OCI-LY3 (cell line): ENCODE measurements at regions not wholly inside any gene's neighbourhood (a gene's known extent, or its start where the extent isn't known, plus 50 kb on each side); places are given as distances from the start of the nearest gene placed in this dataset.
"Not testable (repeated sequence)": the region's sequence is repeated elsewhere in the genome, so short reads cannot be mapped to it uniquely, and the experiment has no call there.

Experiments
- H2AFZ ChIP-seq: fragments of 200-600, 300-600 bp; shearing (Covaris generic); 2 replicates; pipeline ENCODE4 v1.6.0; 2014; ENCODE audit warnings: antibody characterized with exemption, low read depth, low read length
- H3K27ac ChIP-seq: fragments of 200-600, 300-600 bp; sonication (generic); 2 replicates; pipeline ENCODE4 v1.5.1; 2014; ENCODE audit warnings: mild to moderate bottlenecking, low read length, moderate library complexity, mixed read lengths
- H3K27me3 ChIP-seq: fragments of 200-600, 300-600 bp; sonication (generic); 2 replicates; pipeline ENCODE4 v1.6.1; 2014; ENCODE audit warnings: low read depth, low read length, mixed read lengths
- H3K36me3 ChIP-seq: fragments of 200-600, 300-600 bp; sonication (generic); replicated peaks from 2 replicates; pipeline ENCODE3; 2014; ENCODE audit warnings: low read depth, low read length, mixed read lengths
- H3K4me1 ChIP-seq: fragments of 300-600, 200-600 bp; sonication (generic); 2 replicates; pipeline ENCODE4 v1.6.1; 2014; ENCODE audit warnings: low read length, mixed read lengths
- H3K4me2 ChIP-seq: fragments of 200-600, 300-600 bp; sonication (generic); 2 replicates; pipeline ENCODE4 v1.6.1; 2014; ENCODE audit warnings: low read length, mixed read lengths
- H3K4me3 ChIP-seq: fragments of 300-600, 200-600 bp; sonication (generic); 2 replicates; pipeline ENCODE4 v1.5.1; 2014; ENCODE audit warnings: antibody characterized with exemption, mild to moderate bottlenecking, low read length, moderate library complexity
- H3K79me2 ChIP-seq: fragments of 300-600, 200-600 bp; shearing (Covaris generic); 2 replicates; pipeline ENCODE4 v1.6.1; 2014; ENCODE audit warnings: mild to moderate bottlenecking, low read length, mixed read lengths
- H3K9ac ChIP-seq: fragments of 300-600, 200-600 bp; shearing (Covaris generic); 2 replicates; pipeline ENCODE4 v1.6.0; 2014; ENCODE audit warnings: mild to moderate bottlenecking, low read length, moderate library complexity
- H3K9me3 ChIP-seq: fragments of 200-600, 300-600 bp; shearing (Covaris generic); 2 replicates; pipeline ENCODE4 v1.6.1; 2014; ENCODE audit warnings: low read length, mixed read lengths; ENCODE audit not compliant: insufficient read depth
- H4K20me1 ChIP-seq: fragments of 200-600, 300-600 bp; sonication (generic); 2 replicates; pipeline ENCODE4 v1.6.1; 2016; ENCODE audit warnings: low read length, mixed read lengths; ENCODE audit not compliant: insufficient read depth
- CTCF ChIP-seq: fragments of 200-600, 300-600 bp; sonication (generic); IDR thresholded peaks from 2 replicates; pipeline ENCODE4 v1.5.1; 2014; ENCODE audit warnings: antibody characterized with exemption, low read length, low read depth
- EZH2phosphoT487 ChIP-seq: fragments of 200-600 bp; shearing (Covaris generic); IDR thresholded peaks from 2 replicates; pipeline ENCODE4 v1.6.1; 2018; ENCODE audit warnings: antibody characterized with exemption, mixed run types, low read depth

DNA sequence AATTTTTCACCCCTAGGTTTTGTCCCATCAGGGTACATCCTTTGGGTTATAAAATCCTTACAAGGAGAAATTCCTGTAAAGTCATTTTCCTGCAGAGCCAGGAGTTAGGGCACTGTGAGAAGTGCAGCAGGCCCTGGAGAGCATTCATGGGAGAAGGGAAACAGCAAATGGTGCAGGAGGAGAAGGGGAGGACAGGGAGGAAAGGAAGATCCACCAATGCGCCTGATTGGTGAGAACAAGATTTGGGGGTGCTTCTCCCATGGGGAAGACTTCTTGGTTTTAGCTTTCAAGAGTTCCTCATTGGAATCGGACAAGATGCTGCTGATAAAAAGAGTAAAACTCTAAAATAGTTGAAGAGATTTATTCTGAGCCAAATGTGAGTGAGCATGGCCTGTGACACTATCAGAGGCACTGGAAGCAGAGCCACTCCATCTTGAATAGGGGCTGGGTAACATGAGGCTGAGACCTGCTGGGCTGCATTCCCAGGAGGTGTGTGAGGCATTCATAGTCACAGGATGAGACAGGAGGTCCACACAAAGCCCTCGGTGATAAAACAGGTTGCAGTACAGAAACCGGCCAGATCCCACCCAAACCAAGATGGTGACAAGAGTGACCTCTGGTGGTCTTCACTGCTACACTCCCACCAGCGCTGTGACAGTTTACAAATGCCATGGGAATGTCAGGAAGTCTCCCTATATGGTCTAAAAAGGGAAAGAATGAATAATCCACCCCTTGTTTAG, 305.5 kb upstream of the USP9Y start:
- H4K20me1 ChIP-seq, H2AFZ ChIP-seq, H3K9ac ChIP-seq, H3K79me2 ChIP-seq, H3K27me3 ChIP-seq, H3K4me3 ChIP-seq, H3K27ac ChIP-seq, H3K9me3 ChIP-seq, H3K36me3 ChIP-seq, H3K4me1 ChIP-seq: not testable (repeated sequence)
- peak; percentile 24; the same call in 1 of the 2 replicates for TF ChIP-seq CTCF
- H3K4me2 ChIP-seq = 0 out of 2 replicates have a peak overlapping the region, but pooled peaks have one; percentile 7

DNA sequence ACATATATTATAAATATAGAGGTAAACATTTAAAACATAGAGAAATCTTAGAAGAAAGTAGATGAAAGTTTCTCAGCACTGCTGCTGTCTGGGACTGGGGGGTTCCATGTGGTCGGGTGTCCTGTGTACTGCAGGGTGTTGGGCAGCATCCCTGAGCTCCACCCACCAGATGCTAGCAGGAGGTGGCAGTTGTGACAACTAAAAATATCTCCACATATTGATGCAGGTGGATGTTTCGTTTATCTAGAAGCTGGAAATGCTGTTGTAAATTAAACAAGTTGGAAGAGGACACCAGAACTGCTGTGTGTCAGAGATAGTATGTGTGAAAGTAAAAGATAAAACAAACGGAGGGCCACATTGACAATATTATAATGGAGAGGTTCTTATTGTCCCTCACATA, 297.1 kb upstream of the USP9Y start:
- Histone ChIP-seq H3K9ac (no peak overlapping the region), H3K79me2 (no peaks in the 10 kb centered on the region), H4K20me1 (no peaks in the 10 kb centered on the region), H3K4me2 (no peak overlapping the region), H3K4me1 (no peaks in the 10 kb centered on the region), H2AFZ (no peak overlapping the region), H3K9me3 (no peaks in the 10 kb centered on the region), H3K27ac (no peak overlapping the region), H3K36me3 (no peaks in the 10 kb centered on the region), H3K27me3 (no peaks in the 10 kb centered on the region), H3K4me3 (no peak overlapping the region)
- TF ChIP-seq EZH2phosphoT487 (no peak), CTCF (no peak)

GRCh38 chrY:12408236-12408635, 292.8 kb upstream of the USP9Y start:
- no peaks in the 10 kb centered on the region for H4K20me1 ChIP-seq
- H3K9ac ChIP-seq = no peak overlapping the region
- no peaks in the 10 kb centered on the region for H3K36me3 ChIP-seq
- no peaks in the 10 kb centered on the region for H3K9me3 ChIP-seq
- no peak overlapping the region for H3K4me3 ChIP-seq
- TF ChIP-seq CTCF = no peak
- no peak for TF ChIP-seq EZH2phosphoT487
- no peaks in the 10 kb centered on the region for H3K79me2 ChIP-seq
- no peaks in the 10 kb centered on the region for H3K4me1 ChIP-seq
- H3K27ac ChIP-seq = no peak overlapping the region
- H3K27me3 ChIP-seq = no peaks in the 10 kb centered on the region
- no peak overlapping the region for H2AFZ ChIP-seq
- H3K4me2 ChIP-seq = no peak overlapping the region

DNA sequence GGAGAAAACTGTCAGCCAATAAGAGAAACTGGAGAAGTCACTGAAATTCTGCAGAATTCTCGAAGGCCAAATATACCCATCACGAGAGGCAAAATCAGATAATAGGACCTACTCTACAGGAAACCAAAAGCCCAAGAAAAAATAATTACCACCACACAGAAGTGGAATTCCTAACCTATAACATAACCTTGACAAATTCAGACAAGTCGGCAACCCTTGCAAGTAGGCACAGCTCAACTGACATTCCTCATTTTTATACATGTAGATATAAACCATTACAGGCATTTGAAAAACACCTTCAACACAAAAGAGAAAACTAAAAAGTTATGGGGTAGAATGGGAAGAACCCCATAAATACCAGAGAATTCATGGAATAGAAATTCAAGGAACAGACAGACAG, 290.3 kb upstream of the USP9Y start:
- H3K4me1 ChIP-seq = no peaks in the 10 kb centered on the region
- no peaks in the 10 kb centered on the region for H3K79me2 ChIP-seq
- H3K4me2 ChIP-seq = no peak overlapping the region
- H3K27me3 ChIP-seq = no peaks in the 10 kb centered on the region
- no peaks in the 10 kb centered on the region for H4K20me1 ChIP-seq
- H3K36me3 ChIP-seq = no peaks in the 10 kb centered on the region
- H3K9me3 ChIP-seq = no peaks in the 10 kb centered on the region
- H3K4me3 ChIP-seq = no peak overlapping the region
- no peak overlapping the region for H3K27ac ChIP-seq
- H3K9ac ChIP-seq = no peak overlapping the region
- no peak for TF ChIP-seq CTCF
- TF ChIP-seq EZH2phosphoT487 = no peak
- H2AFZ ChIP-seq = no peak overlapping the region
